Uterus (tissue), 2 donors: ENCODE measurements at regions not wholly inside any gene's neighbourhood (a gene's known extent, or its start where the extent isn't known, plus 50 kb on each side); places are given as distances from the start of the nearest gene placed in this dataset.

Experiments used
- CTCF ChIP-seq, 4 experiments: fragments of 200-600 bp in 2 of 4; fragments of 450-650 bp in 2 of 4; sonication (generic) in 2 of 4; IDR thresholded peaks; one replicate each; pipeline ENCODE4 v1.5.1; 2016 to 2019; ENCODE audit warnings: antibody characterized with exemption in 4 of 4, mild to moderate bottlenecking in 2 of 4, moderate library complexity in 1 of 4
- POLR2A ChIP-seq, 2 donors: fragments of 450-650 bp; IDR thresholded peaks; one replicate each; pipeline ENCODE4 v1.6.1; 2016; ENCODE audit warnings: antibody characterized with exemption in 2 of 2, mild to moderate bottlenecking in 1 of 2, moderate library complexity in 1 of 2

GRCh38 chr11:45075952-45076351 lies 70.5 kb upstream of the PRDM11 start:
- TF ChIP-seq POLR2A (IDR thresholded peaks at IDR 0.05): no peak
- no peak for TF ChIP-seq CTCF (IDR thresholded peaks at IDR 0.05)
